HG03457 (cell line): ENCODE measurements at regions not wholly inside any gene's neighbourhood (a gene's known extent, or its start where the extent isn't known, plus 50 kb on each side); places are given as distances from the start of the nearest gene placed in this dataset.
"Not testable (repeated sequence)": the region's sequence is repeated elsewhere in the genome, so short reads cannot be mapped to it uniquely, and the experiment has no call there.

Experiments
- ATAC-seq: cut with Tn5 transposase; IDR thresholded peaks from one replicate; pipeline ENCODE4 v1.9.1; 2021; ENCODE audit warnings: moderate number of reproducible peaks; ENCODE audit not compliant: unreplicated experiment

GRCh38 chr3:176651622-176652021 lies 545.7 kb downstream of the TBL1XR1 start:
- ATAC-seq: no peak

- no peak for ATAC-seq
Observed at GRCh38 chr3:176650478-176650877, 546.8 kb downstream of the TBL1XR1 start.

- ATAC-seq: no peak
Observed at GRCh38 chr3:176647987-176648386, 549.3 kb downstream of the TBL1XR1 start.

- no peak for ATAC-seq
Observed at GRCh38 chr3:176633511-176633910, 563.8 kb downstream of the TBL1XR1 start.

GRCh38 chr3:176632925-176633324 lies 564.4 kb downstream of the TBL1XR1 start:
- ATAC-seq: no peak

GRCh38 chr3:176631165-176631564 lies 566.1 kb downstream of the TBL1XR1 start:
- no peak for ATAC-seq

GRCh38 chr3:176628101-176628639 lies 569.1 kb downstream of the TBL1XR1 start:
- ATAC-seq: no peak

GRCh38 chr3:176623468-176624150 lies 573.7 kb downstream of the TBL1XR1 start:
- ATAC-seq: no peak

- no peak for ATAC-seq
Observed at GRCh38 chr3:176619833-176620232, 577.4 kb downstream of the TBL1XR1 start.

- no peak for ATAC-seq
Observed at GRCh38 chr3:176615826-176616225, 581.5 kb downstream of the TBL1XR1 start.

- ATAC-seq: no peak
Observed at GRCh38 chr3:176611703-176612102, 585.6 kb downstream of the TBL1XR1 start.

GRCh38 chr3:176609361-176609760 lies 587.9 kb downstream of the TBL1XR1 start:
- no peak for ATAC-seq

- ATAC-seq: not testable (repeated sequence)
Observed at GRCh38 chr3:176605553-176605952, 591.7 kb downstream of the TBL1XR1 start.

GRCh38 chr3:176595307-176595706 lies 602.0 kb downstream of the TBL1XR1 start:
- ATAC-seq: no peak

- ATAC-seq: no peak
Observed at GRCh38 chr3:176590722-176591121, 606.6 kb downstream of the TBL1XR1 start.

- no peak for ATAC-seq
Observed at GRCh38 chr3:176587089-176587488, 610.2 kb downstream of the TBL1XR1 start.

GRCh38 chr3:176584413-176585176 lies 612.7 kb downstream of the TBL1XR1 start:
- ATAC-seq: no peak

- ATAC-seq: no peak
Observed at GRCh38 chr3:176583956-176584355, 613.3 kb downstream of the TBL1XR1 start.

- ATAC-seq: no peak
Observed at GRCh38 chr3:176581589-176581988, 615.7 kb downstream of the TBL1XR1 start.

- ATAC-seq: peak; percentile 79
Observed at GRCh38 chr3:176579711-176580185, 617.5 kb downstream of the TBL1XR1 start.

- ATAC-seq: no peak
Observed at GRCh38 chr3:176578316-176578715, 619.0 kb downstream of the TBL1XR1 start.

- ATAC-seq: no peak
Observed at GRCh38 chr3:176577447-176577846, 619.8 kb downstream of the TBL1XR1 start.
